ENCODE measurements at regions not wholly inside any gene's neighbourhood (a gene's known extent, or its start where the extent isn't known, plus 50 kb on each side); places are given as distances from the start of the nearest gene placed in this dataset.

- WGBS = 33% methylated on average over 3 of the region's 3 CpGs
- DNase-seq (ENCODE audit: low spot score) = no peak
- H3K27ac ChIP-seq (ENCODE audit: low read depth in 1 of 2, low read length in 2 of 2) = peak overlapping the region; percentile 49 to 69
- peaks cover 9 to 39% (median 28%) of the 10 kb centered on the region in 4 donors for H3K4me1 ChIP-seq (ENCODE audit: control insufficient read depth in 4 of 4, insufficient read depth in 4 of 4, low read length in 3 of 4)
- no peaks in the 10 kb centered on the region for H3K36me3 ChIP-seq (ENCODE audit: control insufficient read depth in 4 of 4, insufficient read depth in 3 of 4, low read depth in 1 of 4, low read length in 3 of 4)
- no peaks in the 10 kb centered on the region for H3K27me3 ChIP-seq (ENCODE audit: control insufficient read depth in 4 of 4, insufficient read depth in 4 of 4, low read length in 3 of 4)
- H3K9ac ChIP-seq (ENCODE audit: low read depth in 1 of 2, low read length in 2 of 2) = no peak overlapping the region
- TF ChIP-seq CTCF (IDR thresholded peaks at IDR 0.05; ENCODE audit: low read depth, low read length, missing input control) = no peak
- peak; percentile 69 to 92 for TF ChIP-seq JUND (IDR thresholded peaks at IDR 0.05)
- peak; percentile 86 for TF ChIP-seq MAX (IDR thresholded peaks at IDR 0.05)
- TF ChIP-seq RAD21 (IDR thresholded peaks at IDR 0.05) = peak; percentile 51 to 56
- peak; percentile 29 for TF ChIP-seq NR2F2 (IDR thresholded peaks at IDR 0.05)
- no peak for TF ChIP-seq TAF1 (conservative IDR thresholded peaks at IDR 0.05)
- TF ChIP-seq YY1 (IDR thresholded peaks at IDR 0.05) = peak; percentile 95
- TF ChIP-seq EGR1 (IDR thresholded peaks at IDR 0.05; ENCODE audit: low read depth in 2 of 2) = peak in 1 of 2 donors; percentile 25
- TF ChIP-seq HNF4G (IDR thresholded peaks at IDR 0.05) = no peak
- peak; percentile 73 for TF ChIP-seq ATF3 (IDR thresholded peaks at IDR 0.05)
- TF ChIP-seq REST (IDR thresholded peaks at IDR 0.05) = peak; percentile 91
- peak; percentile 85 for TF ChIP-seq ZBTB33 (IDR thresholded peaks at IDR 0.05)
- TF ChIP-seq GABPA (IDR thresholded peaks at IDR 0.05 in 1 of 2, conservative IDR thresholded peaks at IDR 0.05 in 1 of 2) = peak in 1 of 2 donors; percentile 43
- peak; percentile 65 to 89 for TF ChIP-seq RXRA (IDR thresholded peaks at IDR 0.05)
- peak; percentile 64 to 84 for TF ChIP-seq HNF4A (conservative IDR thresholded peaks at IDR 0.05)
- TF ChIP-seq SP1 (IDR thresholded peaks at IDR 0.05) = peak; percentile 68
- peak; percentile 83 for TF ChIP-seq FOXA2 (IDR thresholded peaks at IDR 0.05)
- peak; percentile 84 for TF ChIP-seq FOXA1 (IDR thresholded peaks at IDR 0.05)
- no peaks in the 10 kb centered on the region for H3K9me3 ChIP-seq (ENCODE audit: control insufficient read depth in 4 of 4, low read length in 3 of 4)
- H3K4me3 ChIP-seq (ENCODE audit: low read depth in 1 of 3, low read length in 3 of 3) = no peak overlapping the region
These were observed 264.4 kb upstream of the SIX2 start for GRCh38 chr2:45273412-45274249.
